DMS 273 (cell line): ENCODE measurements at regions not wholly inside any gene's neighbourhood (a gene's known extent, or its start where the extent isn't known, plus 50 kb on each side); places are given as distances from the start of the nearest gene placed in this dataset.

ENCODE experiments used
- DNase-seq: peaks from one replicate; lab custom pipeline; 2025; ENCODE audit not compliant: unreplicated experiment; lab: John Stamatoyannopoulos, UW

GRCh38 chr18:24778810-24779418, 318.5 kb downstream of the HRH4 start:
- no peak for DNase-seq

GRCh38 chr18:24782566-24782965, 322.1 kb downstream of the HRH4 start:
- DNase-seq: no peak

GRCh38 chr18:24785019-24785418, 324.6 kb downstream of the HRH4 start:
- DNase-seq: no peak

- DNase-seq: no peak
Observed at GRCh38 chr18:24786027-24786426, 325.6 kb downstream of the HRH4 start.

- DNase-seq: peak; percentile 28
Observed at GRCh38 chr18:24790347-24790746, 329.9 kb downstream of the HRH4 start.

GRCh38 chr18:24791751-24792545, 331.5 kb downstream of the HRH4 start:
- peak; percentile 79 for DNase-seq

GRCh38 chr18:24793742-24794141, 333.3 kb downstream of the HRH4 start:
- DNase-seq: no peak

- DNase-seq: no peak
Observed at GRCh38 chr18:24795129-24795528, 334.7 kb downstream of the HRH4 start.

GRCh38 chr18:24797981-24798380, 337.5 kb downstream of the HRH4 start:
- no peak for DNase-seq

- peak; percentile 36 for DNase-seq
Observed at GRCh38 chr18:24799176-24799575, 338.7 kb downstream of the HRH4 start.

GRCh38 chr18:24799720-24800119, 339.3 kb downstream of the HRH4 start:
- DNase-seq: no peak

GRCh38 chr18:24801001-24801400, 340.6 kb downstream of the HRH4 start:
- no peak for DNase-seq

- no peak for DNase-seq
Observed at GRCh38 chr18:24802456-24802855, 342.0 kb downstream of the HRH4 start.

- no peak for DNase-seq
Observed at GRCh38 chr18:24805156-24805555, 344.7 kb downstream of the HRH4 start.

GRCh38 chr18:24809173-24809950, 348.9 kb downstream of the HRH4 start:
- peak; percentile 32 for DNase-seq

GRCh38 chr18:24810561-24811305, 350.3 kb downstream of the HRH4 start:
- DNase-seq: no peak

- peak; percentile 66 for DNase-seq
Observed at GRCh38 chr18:24811950-24812681, 351.7 kb downstream of the HRH4 start.

GRCh38 chr18:24814521-24814920, 354.1 kb downstream of the HRH4 start:
- DNase-seq: no peak

GRCh38 chr18:24817150-24817549, 356.7 kb downstream of the HRH4 start:
- DNase-seq: no peak

- DNase-seq: peak; percentile 74
Observed at GRCh38 chr18:24817587-24818371, 357.3 kb downstream of the HRH4 start.
